Trophoblast cell (in vitro differentiated cells and primary cell): ENCODE measurements at regions not wholly inside any gene's neighbourhood (a gene's known extent, or its start where the extent isn't known, plus 50 kb on each side); places are given as distances from the start of the nearest gene placed in this dataset.
A peak's percentile ranks its signal among the peaks of the same experiment; 100 is the strongest.
"Not testable (repeated sequence)": the region's sequence is repeated elsewhere in the genome, so short reads cannot be mapped to it uniquely, and the experiment has no call there.

Experiments used
- DNase-seq, 2 donors: peaks; one replicate each; pipeline ENCODE4 v3.0.0-alpha.2; 2016
- H2AFZ ChIP-seq: 2 replicates; pipeline ENCODE4 v1.6.1; 2013; ENCODE audit warnings: low read length, moderate library complexity, mild to moderate bottlenecking; ENCODE audit not compliant: insufficient read depth, poor library complexity
- H2AK5ac ChIP-seq: 2 replicates; pipeline ENCODE4 v1.6.1; 2013; ENCODE audit warnings: mild to moderate bottlenecking, low read length
- H2BK120ac ChIP-seq: 2 replicates; pipeline ENCODE4 v1.6.1; 2013; ENCODE audit warnings: low read length, mild to moderate bottlenecking, moderate library complexity; ENCODE audit not compliant: insufficient read depth, poor library complexity
- H2BK12ac ChIP-seq: 2 replicates; pipeline ENCODE4 v1.6.1; 2013; ENCODE audit warnings: mild to moderate bottlenecking, low read length, moderate library complexity
- H2BK5ac ChIP-seq: 2 replicates; pipeline ENCODE4 v1.6.1; 2013; ENCODE audit warnings: low read length, low read depth, moderate library complexity, mild to moderate bottlenecking; ENCODE audit not compliant: poor library complexity
- H3K14ac ChIP-seq: 2 replicates; pipeline ENCODE4 v1.6.1; 2013; ENCODE audit warnings: mild to moderate bottlenecking, low read length
- H3K18ac ChIP-seq: 2 replicates; pipeline ENCODE4 v1.6.1; 2013; ENCODE audit warnings: mild to moderate bottlenecking, low read length
- H3K23ac ChIP-seq: 2 replicates; pipeline ENCODE4 v1.6.1; 2013; ENCODE audit warnings: low read length
- H3K27ac ChIP-seq: 2 replicates; pipeline ENCODE4 v1.5.1; 2013; ENCODE audit warnings: low read depth, mild to moderate bottlenecking, inconsistent platforms, low read length, moderate library complexity
- H3K27me3 ChIP-seq: 2 replicates; pipeline ENCODE4 v1.6.1; 2013; ENCODE audit warnings: inconsistent platforms, mild to moderate bottlenecking, low read length, moderate library complexity; ENCODE audit not compliant: insufficient read depth
- H3K36me3 ChIP-seq, 2 experiments: 1 replicate in 1 of 2; 2 replicates in 1 of 2; pipeline ENCODE4 v1.6.1; 2013; ENCODE audit warnings: low read length in 2 of 2, mild to moderate bottlenecking in 2 of 2, moderate library complexity in 1 of 2; ENCODE audit not compliant: insufficient read depth in 2 of 2, control insufficient read depth in 1 of 2
- H3K4ac ChIP-seq: 2 replicates; pipeline ENCODE4 v1.6.1; 2013; ENCODE audit warnings: low read depth, mild to moderate bottlenecking, low read length, moderate library complexity
- H3K4me1 ChIP-seq, 2 experiments: 1 replicate in 1 of 2; 2 replicates in 1 of 2; pipeline ENCODE4 v1.6.1; 2013; ENCODE audit warnings: low read length in 2 of 2, mild to moderate bottlenecking in 2 of 2, moderate library complexity in 1 of 2; ENCODE audit not compliant: insufficient read depth in 2 of 2, control insufficient read depth in 1 of 2
- H3K4me2 ChIP-seq: 2 replicates; pipeline ENCODE4 v1.6.1; 2013; ENCODE audit warnings: inconsistent platforms, mild to moderate bottlenecking, low read length, moderate library complexity
- H3K4me3 ChIP-seq: 2 replicates; pipeline ENCODE4 v1.5.1; 2013; ENCODE audit warnings: mild to moderate bottlenecking, low read depth, low read length, inconsistent platforms
- H3K79me1 ChIP-seq: one replicate; pipeline ENCODE4 v1.6.1; 2013; ENCODE audit warnings: low read length
- H3K79me2 ChIP-seq: 2 replicates; pipeline ENCODE4 v1.6.1; 2013; ENCODE audit warnings: low read length, mild to moderate bottlenecking; ENCODE audit not compliant: control insufficient read depth, insufficient read depth, poor library complexity
- H3K9ac ChIP-seq: 2 replicates; pipeline ENCODE4 v1.6.1; 2013; ENCODE audit warnings: mild to moderate bottlenecking, low read length
- H3K9me3 ChIP-seq: 2 replicates; pipeline ENCODE4 v1.6.1; 2013; ENCODE audit warnings: low read depth, mild to moderate bottlenecking, control low read depth, inconsistent platforms, low read length; ENCODE audit not compliant: insufficient read depth
- H4K12ac ChIP-seq: 2 replicates; pipeline ENCODE4 v1.6.1; 2013; ENCODE audit warnings: low read depth, mild to moderate bottlenecking, low read length, moderate library complexity
- H4K8ac ChIP-seq: 2 replicates; pipeline ENCODE4 v1.6.1; 2013; ENCODE audit warnings: low read depth, mild to moderate bottlenecking, low read length, moderate library complexity
- H4K91ac ChIP-seq: one replicate; pipeline ENCODE4 v1.6.1; 2013; ENCODE audit warnings: low read depth, mild to moderate bottlenecking, low read length, moderate library complexity
- WGBS: extraction: QIAGEN DNeasy Blood & Tissue Kit; methylation state at CpG from one replicate; pipeline ENCODE4 v1.1.7; 2013; ENCODE audit warnings: missing lambda C conversion rate; ENCODE audit not compliant: insufficient read length, insufficient coverage; ENCODE audit errors: extremely low coverage; 5-methylcytosine and 5-hydroxymethylcytosine counted together

DNA sequence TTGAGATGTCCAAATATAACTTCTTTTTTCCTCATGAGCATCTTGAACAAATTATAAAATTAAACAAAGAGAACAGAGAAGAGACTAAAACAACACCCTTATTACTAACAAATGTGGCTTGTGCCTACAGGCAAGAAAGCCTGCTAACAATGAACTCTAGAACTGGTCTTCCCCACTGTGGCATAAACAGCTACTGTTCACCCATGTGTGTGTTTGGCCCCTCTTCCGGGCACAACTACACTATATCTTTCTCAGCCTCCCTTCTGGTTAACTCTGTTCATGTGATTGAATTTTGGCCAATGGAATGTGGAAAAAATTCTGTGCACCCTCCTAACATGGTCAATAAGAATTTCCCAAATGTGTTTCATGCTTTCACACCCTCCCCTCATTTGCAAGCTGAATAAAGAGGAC is 117.0 kb downstream of the KBTBD2 start:
- Histone ChIP-seq H3K4ac (no peak overlapping the region), H3K4me1 (no peaks in the 10 kb centered on the region), H3K27ac (no peak overlapping the region), H3K27me3 (no peaks in the 10 kb centered on the region), H2AK5ac (no peak overlapping the region), H3K9ac (no peak overlapping the region), H4K12ac (no peak overlapping the region), H3K4me2 (no peak overlapping the region), H4K8ac (no peak overlapping the region), H3K23ac (no peak overlapping the region), H3K4me3 (no peak overlapping the region), H3K79me2 (no peaks in the 10 kb centered on the region), H4K91ac (no peak overlapping the region), H3K36me3 (no peaks in the 10 kb centered on the region), H2BK120ac (no peak overlapping the region), H2BK5ac (no peak overlapping the region), H2AFZ (no peak overlapping the region), H3K79me1 (no peaks in the 10 kb centered on the region), H2BK12ac (no peak overlapping the region), H3K9me3 (no peaks in the 10 kb centered on the region), H3K14ac (no peak overlapping the region), H3K18ac (no peak overlapping the region)
- WGBS = no CpG with 5 or more reads among the region's 1 CpG
- no peak for DNase-seq

DNA sequence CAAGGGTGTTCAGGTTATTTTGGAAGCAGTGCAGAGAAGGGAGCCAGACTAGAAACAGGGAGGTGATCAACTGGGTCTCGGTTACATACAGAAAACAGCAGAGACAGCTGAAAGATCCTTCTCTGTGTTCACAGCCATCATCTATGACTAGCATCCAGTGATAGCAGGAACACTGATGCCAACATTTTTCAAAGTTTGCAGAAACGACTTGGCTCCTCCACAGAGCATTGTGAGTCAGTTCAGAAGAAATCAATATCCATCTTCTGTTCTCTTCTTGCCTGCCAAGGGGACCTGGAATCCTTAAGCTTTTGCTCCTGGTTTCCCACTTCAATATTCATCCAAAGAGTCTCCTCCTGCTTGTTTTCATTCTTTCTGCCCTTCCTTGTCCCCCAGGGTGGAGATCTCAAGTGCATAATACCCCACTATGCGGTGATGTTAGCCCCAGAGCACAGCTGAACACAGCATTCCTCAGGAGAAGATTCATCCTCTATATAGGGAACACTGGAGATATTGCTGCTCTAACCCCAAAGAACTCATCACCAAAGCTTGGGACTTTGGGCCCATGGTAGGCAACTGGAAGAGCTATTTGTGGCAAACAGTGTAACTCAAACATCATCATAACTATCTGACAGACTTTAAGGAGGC is 122.6 kb downstream of the KBTBD2 start:
- not testable (repeated sequence) for H2BK12ac ChIP-seq, H3K79me2 ChIP-seq, H3K4me2 ChIP-seq, H3K4me3 ChIP-seq, H3K27me3 ChIP-seq, H3K14ac ChIP-seq, H2AFZ ChIP-seq, H3K9me3 ChIP-seq, H2BK5ac ChIP-seq, H3K9ac ChIP-seq, H3K4me1 ChIP-seq, H3K23ac ChIP-seq, H2BK120ac ChIP-seq, H4K8ac ChIP-seq, H3K18ac ChIP-seq, H4K12ac ChIP-seq, H4K91ac ChIP-seq, H3K79me1 ChIP-seq, H3K27ac ChIP-seq, H3K4ac ChIP-seq, H2AK5ac ChIP-seq, H3K36me3 ChIP-seq, DNase-seq
- no CpG with 5 or more reads among the region's 3 CpGs for WGBS

DNA sequence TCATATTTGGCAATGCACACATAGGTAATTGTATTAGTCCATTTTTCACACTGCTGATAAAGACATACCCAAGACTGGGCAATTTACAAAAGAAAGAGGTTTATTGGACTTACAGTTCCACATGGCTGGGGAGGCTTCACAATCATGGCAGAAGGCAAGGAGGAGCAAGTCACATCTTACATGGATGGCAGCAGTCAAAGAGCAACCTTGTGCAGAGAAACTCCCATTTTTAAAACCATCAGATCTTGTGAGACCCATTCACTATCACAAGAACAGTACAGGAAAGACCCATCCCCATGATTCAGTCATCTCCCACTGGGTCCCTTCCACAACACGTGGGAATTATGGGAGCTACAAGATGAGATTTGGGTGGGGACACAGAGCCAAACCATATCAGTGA is 123.2 kb downstream of the KBTBD2 start:
- not testable (repeated sequence) for H2AFZ ChIP-seq, H3K14ac ChIP-seq, H3K79me1 ChIP-seq, H3K9me3 ChIP-seq, H4K8ac ChIP-seq, H3K18ac ChIP-seq, H3K4ac ChIP-seq, H2BK12ac ChIP-seq, H3K4me1 ChIP-seq, H3K79me2 ChIP-seq, H3K4me2 ChIP-seq, H3K36me3 ChIP-seq, H3K9ac ChIP-seq, H3K4me3 ChIP-seq, H3K23ac ChIP-seq, H2AK5ac ChIP-seq, H3K27ac ChIP-seq, H3K27me3 ChIP-seq, H4K12ac ChIP-seq, H2BK5ac ChIP-seq, DNase-seq, H2BK120ac ChIP-seq, H4K91ac ChIP-seq
- no CpG with 5 or more reads among the region's 1 CpG for WGBS

DNA sequence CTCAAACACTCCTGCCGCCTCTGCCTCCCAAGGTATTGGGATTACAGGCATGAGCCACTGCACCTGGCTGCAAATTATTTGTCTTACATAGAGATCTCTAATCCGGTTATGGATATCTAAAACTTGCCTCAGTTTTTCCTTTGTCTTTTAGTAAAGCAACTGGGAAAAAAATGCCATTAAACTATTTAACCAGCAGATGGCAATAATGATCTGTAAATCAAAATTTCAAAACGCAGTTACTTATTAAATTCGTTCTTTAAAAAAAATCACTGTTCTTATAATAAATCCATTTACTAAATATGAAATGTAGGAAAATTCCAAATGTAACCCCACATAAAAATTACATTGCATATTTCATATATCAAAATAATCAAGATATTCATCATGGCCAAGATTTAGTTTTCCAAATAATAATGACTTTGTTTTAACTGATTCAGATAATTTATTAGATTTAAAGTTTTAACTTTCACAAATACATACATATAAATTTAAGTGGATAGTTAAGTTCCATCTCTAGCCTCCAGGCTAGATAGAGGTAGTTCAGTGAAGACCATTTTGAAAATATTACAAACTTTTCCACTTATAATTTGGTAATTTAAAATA is 125.8 kb downstream of the KBTBD2 start:
- not testable (repeated sequence) for H4K91ac ChIP-seq, H4K8ac ChIP-seq, H2BK12ac ChIP-seq, H3K9ac ChIP-seq, H3K79me2 ChIP-seq, H3K4me1 ChIP-seq, H3K79me1 ChIP-seq, H3K4me2 ChIP-seq, H2AFZ ChIP-seq, H4K12ac ChIP-seq, H3K9me3 ChIP-seq, H3K27ac ChIP-seq, H2BK5ac ChIP-seq, H3K4ac ChIP-seq, H3K18ac ChIP-seq, H3K36me3 ChIP-seq, H2BK120ac ChIP-seq, H2AK5ac ChIP-seq, H3K23ac ChIP-seq, H3K14ac ChIP-seq, H3K4me3 ChIP-seq
- H3K27me3 ChIP-seq = peaks cover 12% of the 10 kb centered on the region
- no CpG with 5 or more reads among the region's 4 CpGs for WGBS
- DNase-seq = peak in 1 of 2 donors; percentile 50
